GM23338 (cell line): ENCODE measurements at regions not wholly inside any gene's neighbourhood (a gene's known extent, or its start where the extent isn't known, plus 50 kb on each side); places are given as distances from the start of the nearest gene placed in this dataset.

Source experiments
- ATAC-seq: fragments of 200-7000 bp; cut with Tn5 transposase; 3 replicates; pipeline ENCODE4 v1.9.1; 2020
- DNase-seq: peaks from one replicate; pipeline ENCODE4 v3.0.0-alpha.2; 2015; ENCODE audit warnings: low spot score
- H2AFZ ChIP-seq: fragments of 200-600 bp; sonication (generic); 2 replicates; pipeline ENCODE4 v1.8.0; 2016; ENCODE audit warnings: antibody characterized with exemption, mild to moderate bottlenecking, moderate library complexity
- H3F3A ChIP-seq: fragments of 200-600 bp; sonication (generic); replicated peaks from 2 replicates; pipeline ENCODE4 v1.8.0; 2017; ENCODE audit warnings: antibody characterized with exemption, mixed run types, low read depth
- H3K27ac ChIP-seq: fragments of 200-600 bp; sonication (generic); 2 replicates; pipeline ENCODE4 v1.6.1; 2016; ENCODE audit warnings: low read depth
- H3K27me3 ChIP-seq: fragments of 200-600 bp; sonication (generic); 2 replicates; pipeline ENCODE4 v1.8.0; 2016; ENCODE audit warnings: mild to moderate bottlenecking, mixed run types, moderate library complexity; ENCODE audit not compliant: insufficient read depth
- H3K36me3 ChIP-seq: fragments of 200-600 bp; sonication (generic); 2 replicates; pipeline ENCODE4 v1.8.0; 2016; ENCODE audit warnings: mild to moderate bottlenecking; ENCODE audit not compliant: insufficient read depth
- H3K4me1 ChIP-seq: fragments of 200-600 bp; sonication (generic); 2 replicates; pipeline ENCODE4 v1.8.0; 2016; ENCODE audit warnings: mild to moderate bottlenecking, moderate library complexity; ENCODE audit not compliant: insufficient read depth
- H3K4me2 ChIP-seq: fragments of 200-600 bp; sonication (generic); 2 replicates; pipeline ENCODE4 v1.7.1; 2017; ENCODE audit warnings: mixed run types
- H3K4me3 ChIP-seq: fragments of 200-600 bp; sonication (generic); 2 replicates; pipeline ENCODE4 v1.6.1; 2016; ENCODE audit warnings: mixed run types
- H3K79me2 ChIP-seq: fragments of 200-600 bp; sonication (generic); replicated peaks from 2 replicates; pipeline ENCODE4 v1.8.0; 2017; ENCODE audit warnings: mild to moderate bottlenecking; ENCODE audit not compliant: insufficient read depth
- H3K9me2 ChIP-seq: fragments of 200-600 bp; sonication (generic); 2 replicates; pipeline ENCODE4 v1.8.0; 2017; ENCODE audit not compliant: insufficient read depth
- H4K20me1 ChIP-seq: fragments of 200-600 bp; sonication (generic); replicated peaks from 2 replicates; pipeline ENCODE4 v1.8.0; 2017; ENCODE audit warnings: mild to moderate bottlenecking; ENCODE audit not compliant: insufficient read depth
- H3K27ac Mint-ChIP-seq: 2 replicates; pipeline ENCODE4 v1.8.0; 2020; ENCODE audit warnings: inconsistent platforms, mild to moderate bottlenecking, moderate library complexity, mixed read lengths
- H3K27me3 Mint-ChIP-seq: 3 replicates; pipeline ENCODE4 v1.8.0; 2022; ENCODE audit warnings: low read depth, mild to moderate bottlenecking, moderate library complexity, mixed read lengths, inconsistent platforms; ENCODE audit not compliant: insufficient read depth, poor library complexity
- H3K36me3 Mint-ChIP-seq: 3 replicates; pipeline ENCODE4 v1.8.0; 2021; ENCODE audit warnings: low read depth, mild to moderate bottlenecking, inconsistent platforms, moderate library complexity, mixed read lengths
- H3K4me1 Mint-ChIP-seq: 3 replicates; pipeline ENCODE4 v1.8.0; 2020; ENCODE audit warnings: mild to moderate bottlenecking, inconsistent platforms, mixed read lengths
- H3K4me3 Mint-ChIP-seq: 3 replicates; pipeline ENCODE4 v1.8.0; 2021; ENCODE audit warnings: moderate library complexity, mild to moderate bottlenecking, inconsistent platforms, mixed read lengths
- H3K9me3 Mint-ChIP-seq: 3 replicates; pipeline ENCODE4 v1.8.0; 2020; ENCODE audit warnings: moderate library complexity, mild to moderate bottlenecking, inconsistent platforms, mixed read lengths
- CREB1 ChIP-seq: fragments of 250-450 bp; sonication (Bioruptor Pico); IDR thresholded peaks from 2 replicates; pipeline ENCODE4 v1.5.0; 2020; ENCODE audit warnings: low read depth, mild to moderate bottlenecking, moderate library complexity
- EZH2 ChIP-seq: fragments of 200-600 bp; sonication (generic); IDR thresholded peaks from one replicate; pipeline ENCODE4 v1.8.0; 2017; ENCODE audit warnings: antibody characterized with exemption, mild to moderate bottlenecking, low read depth; ENCODE audit not compliant: unreplicated experiment
- EZH2phosphoT487 ChIP-seq: fragments of 200-600 bp; sonication (generic); IDR thresholded peaks from one replicate; pipeline ENCODE4 v1.8.1; 2018; ENCODE audit warnings: antibody characterized with exemption; ENCODE audit not compliant: unreplicated experiment
- JUNB ChIP-seq: IDR thresholded peaks from one replicate; pipeline ENCODE4 v1.6.1; 2016; ENCODE audit warnings: antibody characterized with exemption; ENCODE audit not compliant: unreplicated experiment
- NANOG ChIP-seq: IDR thresholded peaks from 2 replicates; pipeline ENCODE4 v1.6.1; 2016; ENCODE audit warnings: antibody characterized with exemption, borderline replicate concordance
- POLR2AphosphoS5 ChIP-seq: IDR thresholded peaks from 2 replicates; pipeline ENCODE4 v1.6.1; 2016; ENCODE audit warnings: antibody characterized with exemption, low read depth
- STAT1 ChIP-seq: IDR thresholded peaks from one replicate; pipeline ENCODE4 v1.6.1; 2016; ENCODE audit warnings: antibody characterized with exemption; ENCODE audit not compliant: unreplicated experiment
- ZNF114 ChIP-seq: fragments of 250-450 bp; sonication (Bioruptor Pico); IDR thresholded peaks from 2 replicates; pipeline ENCODE4 v1.5.0; 2020; ENCODE audit warnings: mild to moderate bottlenecking, moderate library complexity
- ZNF331 ChIP-seq: fragments of 250-450 bp; sonication (Bioruptor Pico); IDR thresholded peaks from 2 replicates; pipeline ENCODE4 v1.5.0; 2020; ENCODE audit warnings: low read depth, mild to moderate bottlenecking, moderate library complexity
- TF ChIP-seq, protein P1 (sequence below): IDR thresholded peaks from one replicate; pipeline ENCODE4 v1.6.1; 2018; ENCODE audit warnings: antibody characterized with exemption; ENCODE audit not compliant: unreplicated experiment
- TF ChIP-seq, protein P2 (sequence below): fragments of 250-450 bp; sonication (Bioruptor Pico); IDR thresholded peaks from 2 replicates; pipeline ENCODE4 v1.5.0; 2020; ENCODE audit warnings: mild to moderate bottlenecking, moderate library complexity
- TF ChIP-seq, protein P3 (sequence below): IDR thresholded peaks from 2 replicates; pipeline ENCODE4 v1.6.1; 2016; ENCODE audit warnings: antibody characterized with exemption
- TF ChIP-seq, protein P4 (sequence below), 2 experiments: fragments of 200-600 bp in 1 of 2; sonication (generic) in 1 of 2; conservative IDR thresholded peaks; 2 replicates each; pipeline versions ENCODE4 v1.5.1 to v1.6.1; 2016 to 2017; ENCODE audit warnings: antibody characterized with exemption in 2 of 2, low read depth in 2 of 2, mild to moderate bottlenecking in 2 of 2, moderate library complexity in 1 of 2

DNA sequence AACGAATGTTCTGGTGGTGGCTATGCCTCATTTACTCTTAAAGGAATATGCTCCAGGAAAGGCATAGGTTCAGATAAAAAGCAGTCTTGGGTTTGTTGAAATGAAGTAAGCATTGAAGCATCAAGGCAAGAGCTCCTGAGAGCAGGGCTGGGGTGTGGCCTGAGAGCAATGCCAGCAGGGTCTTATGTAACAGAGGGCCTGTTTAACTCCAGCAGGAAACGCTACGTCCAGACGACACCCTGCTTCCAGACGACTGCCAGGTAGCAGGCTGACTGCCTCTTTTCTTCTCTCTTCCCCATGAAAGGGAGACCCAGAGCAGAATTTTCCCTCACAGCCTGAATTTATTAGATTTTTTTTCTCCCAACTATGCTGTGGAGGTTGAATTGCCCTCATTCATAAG, 127.2 kb upstream of the SLC5A12 start:
- Mint-ChIP-seq H3K9me3 (peaks cover 3% of the 10 kb centered on the region; the same call in 2 of the 3 replicates), H3K4me1 (peaks cover 21% of the 10 kb centered on the region), H3K36me3 (peaks cover 2% of the 10 kb centered on the region; the same call in 1 of the 3 replicates), H3K27me3 (no peaks in the 10 kb centered on the region), H3K4me3 (no peak overlapping the region), H3K27ac (peak overlapping the region; percentile 25; the same call in 1 of the 2 replicates)
- H3K4me3 ChIP-seq: no peak overlapping the region
- H3K27ac ChIP-seq: no peak overlapping the region
- H2AFZ ChIP-seq: no peak overlapping the region
- H3F3A ChIP-seq: no peaks in the 10 kb centered on the region
- no peaks in the 10 kb centered on the region for H3K27me3 ChIP-seq
- no peaks in the 10 kb centered on the region for H4K20me1 ChIP-seq
- H3K9me2 ChIP-seq: peaks cover 3% of the 10 kb centered on the region
- ATAC-seq (no peak), DNase-seq (no peak)
- TF ChIP-seq, protein P1, sequence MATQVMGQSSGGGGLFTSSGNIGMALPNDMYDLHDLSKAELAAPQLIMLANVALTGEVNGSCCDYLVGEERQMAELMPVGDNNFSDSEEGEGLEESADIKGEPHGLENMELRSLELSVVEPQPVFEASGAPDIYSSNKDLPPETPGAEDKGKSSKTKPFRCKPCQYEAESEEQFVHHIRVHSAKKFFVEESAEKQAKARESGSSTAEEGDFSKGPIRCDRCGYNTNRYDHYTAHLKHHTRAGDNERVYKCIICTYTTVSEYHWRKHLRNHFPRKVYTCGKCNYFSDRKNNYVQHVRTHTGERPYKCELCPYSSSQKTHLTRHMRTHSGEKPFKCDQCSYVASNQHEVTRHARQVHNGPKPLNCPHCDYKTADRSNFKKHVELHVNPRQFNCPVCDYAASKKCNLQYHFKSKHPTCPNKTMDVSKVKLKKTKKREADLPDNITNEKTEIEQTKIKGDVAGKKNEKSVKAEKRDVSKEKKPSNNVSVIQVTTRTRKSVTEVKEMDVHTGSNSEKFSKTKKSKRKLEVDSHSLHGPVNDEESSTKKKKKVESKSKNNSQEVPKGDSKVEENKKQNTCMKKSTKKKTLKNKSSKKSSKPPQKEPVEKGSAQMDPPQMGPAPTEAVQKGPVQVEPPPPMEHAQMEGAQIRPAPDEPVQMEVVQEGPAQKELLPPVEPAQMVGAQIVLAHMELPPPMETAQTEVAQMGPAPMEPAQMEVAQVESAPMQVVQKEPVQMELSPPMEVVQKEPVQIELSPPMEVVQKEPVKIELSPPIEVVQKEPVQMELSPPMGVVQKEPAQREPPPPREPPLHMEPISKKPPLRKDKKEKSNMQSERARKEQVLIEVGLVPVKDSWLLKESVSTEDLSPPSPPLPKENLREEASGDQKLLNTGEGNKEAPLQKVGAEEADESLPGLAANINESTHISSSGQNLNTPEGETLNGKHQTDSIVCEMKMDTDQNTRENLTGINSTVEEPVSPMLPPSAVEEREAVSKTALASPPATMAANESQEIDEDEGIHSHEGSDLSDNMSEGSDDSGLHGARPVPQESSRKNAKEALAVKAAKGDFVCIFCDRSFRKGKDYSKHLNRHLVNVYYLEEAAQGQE: no peak
- TF ChIP-seq EZH2 (no peak), EZH2phosphoT487 (no peak), STAT1 (no peak), CREB1 (CRISPR knock-in tag) (no peak), NANOG (no peak), JUNB (no peak), ZNF114 (no peak), POLR2AphosphoS5 (no peak), ZNF331 (CRISPR knock-in tag) (no peak)
- TF ChIP-seq, protein P2, sequence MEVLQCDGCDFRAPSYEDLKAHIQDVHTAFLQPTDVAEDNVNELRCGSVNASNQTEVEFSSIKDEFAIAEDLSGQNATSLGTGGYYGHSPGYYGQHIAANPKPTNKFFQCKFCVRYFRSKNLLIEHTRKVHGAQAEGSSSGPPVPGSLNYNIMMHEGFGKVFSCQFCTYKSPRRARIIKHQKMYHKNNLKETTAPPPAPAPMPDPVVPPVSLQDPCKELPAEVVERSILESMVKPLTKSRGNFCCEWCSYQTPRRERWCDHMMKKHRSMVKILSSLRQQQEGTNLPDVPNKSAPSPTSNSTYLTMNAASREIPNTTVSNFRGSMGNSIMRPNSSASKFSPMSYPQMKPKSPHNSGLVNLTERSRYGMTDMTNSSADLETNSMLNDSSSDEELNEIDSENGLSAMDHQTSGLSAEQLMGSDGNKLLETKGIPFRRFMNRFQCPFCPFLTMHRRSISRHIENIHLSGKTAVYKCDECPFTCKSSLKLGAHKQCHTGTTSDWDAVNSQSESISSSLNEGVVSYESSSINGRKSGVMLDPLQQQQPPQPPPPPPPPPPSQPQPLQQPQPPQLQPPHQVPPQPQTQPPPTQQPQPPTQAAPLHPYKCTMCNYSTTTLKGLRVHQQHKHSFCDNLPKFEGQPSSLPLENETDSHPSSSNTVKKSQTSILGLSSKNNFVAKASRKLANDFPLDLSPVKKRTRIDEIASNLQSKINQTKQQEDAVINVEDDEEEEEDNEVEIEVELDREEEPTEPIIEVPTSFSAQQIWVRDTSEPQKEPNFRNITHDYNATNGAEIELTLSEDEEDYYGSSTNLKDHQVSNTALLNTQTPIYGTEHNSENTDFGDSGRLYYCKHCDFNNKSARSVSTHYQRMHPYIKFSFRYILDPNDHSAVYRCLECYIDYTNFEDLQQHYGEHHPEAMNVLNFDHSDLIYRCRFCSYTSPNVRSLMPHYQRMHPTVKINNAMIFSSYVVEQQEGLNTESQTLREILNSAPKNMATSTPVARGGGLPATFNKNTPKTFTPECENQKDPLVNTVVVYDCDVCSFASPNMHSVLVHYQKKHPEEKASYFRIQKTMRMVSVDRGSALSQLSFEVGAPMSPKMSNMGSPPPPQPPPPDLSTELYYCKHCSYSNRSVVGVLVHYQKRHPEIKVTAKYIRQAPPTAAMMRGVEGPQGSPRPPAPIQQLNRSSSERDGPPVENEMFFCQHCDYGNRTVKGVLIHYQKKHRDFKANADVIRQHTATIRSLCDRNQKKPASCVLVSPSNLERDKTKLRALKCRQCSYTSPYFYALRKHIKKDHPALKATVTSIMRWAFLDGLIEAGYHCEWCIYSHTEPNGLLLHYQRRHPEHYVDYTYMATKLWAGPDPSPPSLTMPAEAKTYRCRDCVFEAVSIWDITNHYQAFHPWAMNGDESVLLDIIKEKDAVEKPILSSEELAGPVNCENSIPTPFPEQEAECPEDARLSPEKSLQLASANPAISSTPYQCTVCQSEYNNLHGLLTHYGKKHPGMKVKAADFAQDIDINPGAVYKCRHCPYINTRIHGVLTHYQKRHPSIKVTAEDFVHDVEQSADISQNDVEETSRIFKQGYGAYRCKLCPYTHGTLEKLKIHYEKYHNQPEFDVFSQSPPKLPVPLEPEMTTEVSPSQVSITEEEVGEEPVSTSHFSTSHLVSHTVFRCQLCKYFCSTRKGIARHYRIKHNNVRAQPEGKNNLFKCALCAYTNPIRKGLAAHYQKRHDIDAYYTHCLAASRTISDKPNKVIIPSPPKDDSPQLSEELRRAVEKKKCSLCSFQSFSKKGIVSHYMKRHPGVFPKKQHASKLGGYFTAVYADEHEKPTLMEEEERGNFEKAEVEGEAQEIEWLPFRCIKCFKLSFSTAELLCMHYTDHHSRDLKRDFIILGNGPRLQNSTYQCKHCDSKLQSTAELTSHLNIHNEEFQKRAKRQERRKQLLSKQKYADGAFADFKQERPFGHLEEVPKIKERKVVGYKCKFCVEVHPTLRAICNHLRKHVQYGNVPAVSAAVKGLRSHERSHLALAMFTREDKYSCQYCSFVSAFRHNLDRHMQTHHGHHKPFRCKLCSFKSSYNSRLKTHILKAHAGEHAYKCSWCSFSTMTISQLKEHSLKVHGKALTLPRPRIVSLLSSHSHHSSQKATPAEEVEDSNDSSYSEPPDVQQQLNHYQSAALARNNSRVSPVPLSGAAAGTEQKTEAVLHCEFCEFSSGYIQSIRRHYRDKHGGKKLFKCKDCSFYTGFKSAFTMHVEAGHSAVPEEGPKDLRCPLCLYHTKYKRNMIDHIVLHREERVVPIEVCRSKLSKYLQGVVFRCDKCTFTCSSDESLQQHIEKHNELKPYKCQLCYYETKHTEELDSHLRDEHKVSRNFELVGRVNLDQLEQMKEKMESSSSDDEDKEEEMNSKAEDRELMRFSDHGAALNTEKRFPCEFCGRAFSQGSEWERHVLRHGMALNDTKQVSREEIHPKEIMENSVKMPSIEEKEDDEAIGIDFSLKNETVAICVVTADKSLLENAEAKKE: no peak
- TF ChIP-seq, protein P3, sequence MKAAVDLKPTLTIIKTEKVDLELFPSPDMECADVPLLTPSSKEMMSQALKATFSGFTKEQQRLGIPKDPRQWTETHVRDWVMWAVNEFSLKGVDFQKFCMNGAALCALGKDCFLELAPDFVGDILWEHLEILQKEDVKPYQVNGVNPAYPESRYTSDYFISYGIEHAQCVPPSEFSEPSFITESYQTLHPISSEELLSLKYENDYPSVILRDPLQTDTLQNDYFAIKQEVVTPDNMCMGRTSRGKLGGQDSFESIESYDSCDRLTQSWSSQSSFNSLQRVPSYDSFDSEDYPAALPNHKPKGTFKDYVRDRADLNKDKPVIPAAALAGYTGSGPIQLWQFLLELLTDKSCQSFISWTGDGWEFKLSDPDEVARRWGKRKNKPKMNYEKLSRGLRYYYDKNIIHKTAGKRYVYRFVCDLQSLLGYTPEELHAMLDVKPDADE: no peak
- TF ChIP-seq, protein P4, sequence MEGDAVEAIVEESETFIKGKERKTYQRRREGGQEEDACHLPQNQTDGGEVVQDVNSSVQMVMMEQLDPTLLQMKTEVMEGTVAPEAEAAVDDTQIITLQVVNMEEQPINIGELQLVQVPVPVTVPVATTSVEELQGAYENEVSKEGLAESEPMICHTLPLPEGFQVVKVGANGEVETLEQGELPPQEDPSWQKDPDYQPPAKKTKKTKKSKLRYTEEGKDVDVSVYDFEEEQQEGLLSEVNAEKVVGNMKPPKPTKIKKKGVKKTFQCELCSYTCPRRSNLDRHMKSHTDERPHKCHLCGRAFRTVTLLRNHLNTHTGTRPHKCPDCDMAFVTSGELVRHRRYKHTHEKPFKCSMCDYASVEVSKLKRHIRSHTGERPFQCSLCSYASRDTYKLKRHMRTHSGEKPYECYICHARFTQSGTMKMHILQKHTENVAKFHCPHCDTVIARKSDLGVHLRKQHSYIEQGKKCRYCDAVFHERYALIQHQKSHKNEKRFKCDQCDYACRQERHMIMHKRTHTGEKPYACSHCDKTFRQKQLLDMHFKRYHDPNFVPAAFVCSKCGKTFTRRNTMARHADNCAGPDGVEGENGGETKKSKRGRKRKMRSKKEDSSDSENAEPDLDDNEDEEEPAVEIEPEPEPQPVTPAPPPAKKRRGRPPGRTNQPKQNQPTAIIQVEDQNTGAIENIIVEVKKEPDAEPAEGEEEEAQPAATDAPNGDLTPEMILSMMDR (conservative IDR thresholded peaks at IDR 0.05; ENCODE audit: low read depth in 2 of 2): no peak
- peaks cover 17% of the 10 kb centered on the region for H3K4me1 ChIP-seq
- no peak overlapping the region for H3K4me2 ChIP-seq
- H3K36me3 ChIP-seq: no peaks in the 10 kb centered on the region
- no peaks in the 10 kb centered on the region for H3K79me2 ChIP-seq
